Fibroblast of the aortic adventitia (primary cell): ENCODE measurements at regions not wholly inside any gene's neighbourhood (a gene's known extent, or its start where the extent isn't known, plus 50 kb on each side); places are given as distances from the start of the nearest gene placed in this dataset.
"Not testable (repeated sequence)": the region's sequence is repeated elsewhere in the genome, so short reads cannot be mapped to it uniquely, and the experiment has no call there.

Experiments used
- DNase-seq: peaks from one replicate; pipeline ENCODE4 v3.0.0-alpha.2; 2010; ENCODE audit warnings: low read depth
- H3K4me3 ChIP-seq: 2 replicates; pipeline ENCODE4 v1.5.1; 2011; ENCODE audit warnings: low read depth, mild to moderate bottlenecking, control low read depth, low read length, moderate library complexity
- TF ChIP-seq, protein P1 (sequence below): IDR thresholded peaks from 2 replicates; pipeline ENCODE4 v1.5.1; 2011; ENCODE audit warnings: mild to moderate bottlenecking, low read length, control low read depth, inconsistent platforms; ENCODE audit not compliant: insufficient read depth

DNA sequence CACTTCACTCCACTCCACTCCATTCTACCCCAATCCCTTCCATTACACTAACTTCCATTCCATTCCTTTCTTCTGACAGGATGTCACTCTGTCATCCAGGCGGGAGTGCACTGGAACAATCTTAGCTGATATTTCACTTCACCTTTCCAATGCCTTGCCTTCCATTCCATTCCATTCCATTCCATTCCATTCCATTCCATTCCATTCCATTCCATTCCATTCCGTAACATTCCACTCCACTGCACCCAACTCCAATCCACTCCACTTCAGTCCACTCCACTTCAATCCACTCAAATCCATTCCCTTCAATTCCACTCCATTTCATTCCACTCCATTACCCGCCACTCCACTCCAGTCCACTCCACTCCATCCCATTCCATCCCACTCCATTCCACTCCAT lies 1099.4 kb downstream of the TSPY10 start:
- TF ChIP-seq, protein P1, sequence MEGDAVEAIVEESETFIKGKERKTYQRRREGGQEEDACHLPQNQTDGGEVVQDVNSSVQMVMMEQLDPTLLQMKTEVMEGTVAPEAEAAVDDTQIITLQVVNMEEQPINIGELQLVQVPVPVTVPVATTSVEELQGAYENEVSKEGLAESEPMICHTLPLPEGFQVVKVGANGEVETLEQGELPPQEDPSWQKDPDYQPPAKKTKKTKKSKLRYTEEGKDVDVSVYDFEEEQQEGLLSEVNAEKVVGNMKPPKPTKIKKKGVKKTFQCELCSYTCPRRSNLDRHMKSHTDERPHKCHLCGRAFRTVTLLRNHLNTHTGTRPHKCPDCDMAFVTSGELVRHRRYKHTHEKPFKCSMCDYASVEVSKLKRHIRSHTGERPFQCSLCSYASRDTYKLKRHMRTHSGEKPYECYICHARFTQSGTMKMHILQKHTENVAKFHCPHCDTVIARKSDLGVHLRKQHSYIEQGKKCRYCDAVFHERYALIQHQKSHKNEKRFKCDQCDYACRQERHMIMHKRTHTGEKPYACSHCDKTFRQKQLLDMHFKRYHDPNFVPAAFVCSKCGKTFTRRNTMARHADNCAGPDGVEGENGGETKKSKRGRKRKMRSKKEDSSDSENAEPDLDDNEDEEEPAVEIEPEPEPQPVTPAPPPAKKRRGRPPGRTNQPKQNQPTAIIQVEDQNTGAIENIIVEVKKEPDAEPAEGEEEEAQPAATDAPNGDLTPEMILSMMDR: no peak
- DNase-seq: peak; percentile 83
- H3K4me3 ChIP-seq: no peak overlapping the region

- H3K4me3 ChIP-seq, DNase-seq: not testable (repeated sequence)
Observed at GRCh38 chrY:10648813-10649212, 1121.1 kb downstream of the TSPY10 start.

DNA sequence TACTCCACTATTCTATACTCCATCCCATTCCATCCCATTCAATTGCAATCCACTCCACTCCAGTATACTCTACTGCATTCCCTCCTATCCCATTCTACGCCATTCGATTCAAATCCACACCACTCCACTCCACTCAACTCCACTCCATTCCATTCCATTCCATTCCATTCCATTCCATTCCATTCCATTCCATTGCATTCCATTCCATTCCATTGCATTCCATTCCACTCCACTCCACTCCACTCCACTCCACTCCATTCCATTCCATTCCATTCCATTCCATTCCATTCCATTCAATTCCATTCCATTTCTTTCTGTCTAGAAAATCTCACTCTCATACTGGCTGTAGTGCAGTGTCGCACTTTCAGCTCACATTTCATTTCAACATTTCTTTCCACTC lies 1129.4 kb downstream of the TSPY10 start:
- H3K4me3 ChIP-seq, DNase-seq: not testable (repeated sequence)

DNA sequence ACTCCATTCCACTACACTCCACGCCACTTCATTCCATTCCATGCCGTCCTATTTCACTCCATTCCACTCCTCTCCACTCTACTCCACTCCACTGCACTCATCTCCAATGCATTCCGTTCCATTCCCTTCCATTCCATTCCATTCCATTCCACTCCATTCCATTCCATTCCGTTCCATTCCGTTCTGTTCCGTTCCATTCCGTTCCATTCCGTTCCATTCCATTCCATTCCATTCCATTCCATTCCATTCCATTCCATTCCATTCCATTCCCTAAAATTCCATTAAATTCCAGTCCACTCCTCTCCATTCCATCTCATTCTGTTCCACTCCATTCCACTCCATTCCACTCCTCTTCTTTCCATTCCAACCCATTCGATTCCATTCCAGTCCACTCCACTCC lies 1139.1 kb downstream of the TSPY10 start:
- TF ChIP-seq, protein P1: no peak
- DNase-seq: no peak
- no peak overlapping the region for H3K4me3 ChIP-seq

DNA sequence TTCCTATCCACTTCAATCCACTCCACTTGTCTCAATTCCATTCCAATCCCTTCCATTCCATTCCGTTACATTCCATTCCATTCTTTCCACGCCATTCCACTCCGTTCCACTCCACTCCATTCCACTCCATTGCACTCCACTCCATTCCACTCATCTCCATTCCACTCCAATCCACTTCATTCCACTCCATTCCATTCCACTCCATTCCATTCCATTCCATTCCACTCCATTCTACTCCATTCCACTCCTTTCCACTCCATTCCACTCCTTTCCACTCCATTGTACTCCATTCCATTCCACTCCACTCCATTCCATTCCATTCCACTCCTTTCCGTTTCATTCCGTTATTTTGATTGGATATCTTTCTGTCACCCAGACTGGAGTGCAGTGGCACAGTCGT lies 1158.7 kb downstream of the TSPY10 start:
- DNase-seq: no peak
- no peak overlapping the region for H3K4me3 ChIP-seq
- TF ChIP-seq, protein P1: no peak
